ENCODE measurements at regions not wholly inside any gene's neighbourhood (a gene's known extent, or its start where the extent isn't known, plus 50 kb on each side); places are given as distances from the start of the nearest gene placed in this dataset.

DNA sequence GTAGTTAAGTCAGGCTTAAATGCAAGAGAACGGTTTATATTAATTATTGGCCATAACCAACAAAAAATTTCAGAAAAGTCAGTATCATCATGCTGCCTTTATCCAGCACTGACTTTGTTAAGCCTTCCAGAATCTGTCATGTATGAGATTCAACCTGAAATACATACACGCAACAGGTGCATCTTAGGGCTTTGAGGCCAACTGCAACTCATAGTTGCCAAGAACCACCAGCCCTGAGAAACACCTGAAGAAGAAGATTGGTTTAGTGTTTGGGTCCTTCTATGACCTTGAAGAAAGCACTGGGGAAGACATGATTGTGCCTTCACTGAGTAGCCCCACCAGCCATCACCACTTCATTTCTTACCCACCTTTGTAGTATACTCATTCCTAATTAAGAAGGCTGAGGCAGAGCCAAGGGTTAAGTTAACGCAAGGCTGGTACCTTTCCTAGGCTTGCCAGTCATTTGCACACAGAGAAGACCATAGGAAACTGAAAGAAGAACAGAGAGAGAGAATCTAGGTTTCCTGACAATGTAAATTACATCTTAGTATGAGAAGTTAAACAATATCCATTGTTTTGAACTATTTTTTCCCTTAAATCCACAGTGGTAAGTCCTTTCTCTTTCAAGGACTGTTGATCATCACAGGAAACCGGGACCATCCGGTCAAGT, 200.1 kb upstream of the PRKCQ start:
- no peaks in the 10 kb centered on the region for H3K36me3 ChIP-seq
- H3K4me3 ChIP-seq: no peak overlapping the region
- no peaks in the 10 kb centered on the region for H3K4me1 ChIP-seq
- intact Hi-C loops (cut with DNase I; ENCODE audit: low total_unique reads): no loop called here
- H3K27me3 ChIP-seq: no peaks in the 10 kb centered on the region
- no peaks in the 10 kb centered on the region for H3K9me3 ChIP-seq
- no peak for DNase-seq
- no peak overlapping the region for H3K27ac ChIP-seq
- TF ChIP-seq, protein P1, sequence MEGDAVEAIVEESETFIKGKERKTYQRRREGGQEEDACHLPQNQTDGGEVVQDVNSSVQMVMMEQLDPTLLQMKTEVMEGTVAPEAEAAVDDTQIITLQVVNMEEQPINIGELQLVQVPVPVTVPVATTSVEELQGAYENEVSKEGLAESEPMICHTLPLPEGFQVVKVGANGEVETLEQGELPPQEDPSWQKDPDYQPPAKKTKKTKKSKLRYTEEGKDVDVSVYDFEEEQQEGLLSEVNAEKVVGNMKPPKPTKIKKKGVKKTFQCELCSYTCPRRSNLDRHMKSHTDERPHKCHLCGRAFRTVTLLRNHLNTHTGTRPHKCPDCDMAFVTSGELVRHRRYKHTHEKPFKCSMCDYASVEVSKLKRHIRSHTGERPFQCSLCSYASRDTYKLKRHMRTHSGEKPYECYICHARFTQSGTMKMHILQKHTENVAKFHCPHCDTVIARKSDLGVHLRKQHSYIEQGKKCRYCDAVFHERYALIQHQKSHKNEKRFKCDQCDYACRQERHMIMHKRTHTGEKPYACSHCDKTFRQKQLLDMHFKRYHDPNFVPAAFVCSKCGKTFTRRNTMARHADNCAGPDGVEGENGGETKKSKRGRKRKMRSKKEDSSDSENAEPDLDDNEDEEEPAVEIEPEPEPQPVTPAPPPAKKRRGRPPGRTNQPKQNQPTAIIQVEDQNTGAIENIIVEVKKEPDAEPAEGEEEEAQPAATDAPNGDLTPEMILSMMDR (IDR thresholded peaks at IDR 0.05): no peak
- TF ChIP-seq POLR2A (IDR thresholded peaks at IDR 0.05): no peak

DNA sequence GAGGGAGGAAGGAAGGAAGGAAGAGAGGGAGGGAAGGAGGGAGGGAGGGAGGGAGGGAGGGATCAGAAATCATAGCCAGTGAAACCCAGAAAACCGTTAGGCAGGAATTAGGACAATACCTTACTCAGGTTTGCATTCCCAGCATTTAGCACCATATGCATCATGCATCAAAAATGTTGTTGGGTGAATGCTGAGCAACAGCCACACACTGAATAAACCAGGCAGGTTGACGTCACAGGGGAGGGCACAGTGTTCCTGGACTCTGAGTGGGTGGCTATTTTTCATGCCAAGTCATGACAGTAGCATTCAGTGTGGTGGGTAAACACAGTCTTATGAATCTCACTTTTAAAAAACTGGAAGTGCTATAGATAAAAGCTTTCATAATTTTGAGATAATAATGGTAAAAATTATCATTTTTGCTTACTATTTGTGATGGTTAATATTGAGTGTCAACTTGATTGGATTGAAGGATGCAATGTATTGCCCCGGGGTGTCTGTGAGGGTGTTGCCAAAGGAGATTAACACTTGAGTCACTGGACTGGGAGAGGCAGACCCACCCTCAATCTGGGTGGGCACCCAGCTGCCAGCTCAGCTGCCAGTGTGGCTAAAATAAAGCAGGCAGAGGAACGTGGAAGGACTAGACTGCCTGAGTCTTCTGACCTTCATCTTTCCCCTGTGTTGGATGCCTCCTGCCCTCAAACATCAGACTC, 199.1 kb upstream of the PRKCQ start:
- TF ChIP-seq POLR2A (IDR thresholded peaks at IDR 0.05): no peak
- TF ChIP-seq, protein P1 (IDR thresholded peaks at IDR 0.05): no peak
- intact Hi-C loops (cut with DNase I; ENCODE audit: low total_unique reads): no loop called here
- Histone ChIP-seq H3K36me3 (no peaks in the 10 kb centered on the region), H3K4me3 (no peak overlapping the region), H3K27ac (no peak overlapping the region), H3K27me3 (no peaks in the 10 kb centered on the region), H3K4me1 (no peaks in the 10 kb centered on the region), H3K9me3 (no peaks in the 10 kb centered on the region)
- DNase-seq: peak; percentile 31 to 32

DNA sequence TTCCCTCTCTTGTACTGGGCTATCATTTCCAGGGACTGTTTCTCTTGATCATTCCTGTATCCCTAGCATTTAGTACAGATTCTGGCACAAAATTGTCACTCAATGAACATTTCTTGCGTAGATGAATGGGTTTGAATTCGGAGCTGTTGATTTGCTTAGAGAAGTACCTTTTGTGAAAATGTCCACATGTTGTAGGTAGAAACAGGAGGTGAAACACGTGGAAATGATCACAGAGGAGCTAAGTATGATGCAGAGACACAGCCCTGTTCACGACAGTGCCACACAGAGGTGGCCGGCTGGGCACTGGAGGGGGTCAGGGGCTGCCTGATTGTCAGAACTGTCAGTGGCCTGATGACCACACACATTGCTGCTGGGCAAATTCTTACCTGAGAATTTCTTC, 196.1 kb upstream of the PRKCQ start:
- Histone ChIP-seq H3K4me3 (no peak overlapping the region), H3K36me3 (no peaks in the 10 kb centered on the region), H3K4me1 (no peaks in the 10 kb centered on the region), H3K9me3 (no peaks in the 10 kb centered on the region), H3K27ac (no peak overlapping the region), H3K27me3 (no peaks in the 10 kb centered on the region)
- TF ChIP-seq POLR2A (IDR thresholded peaks at IDR 0.05): no peak
- TF ChIP-seq, protein P1 (IDR thresholded peaks at IDR 0.05): no peak
- intact Hi-C loops (cut with DNase I; ENCODE audit: low total_unique reads): no loop called here
- no peak for DNase-seq

DNA sequence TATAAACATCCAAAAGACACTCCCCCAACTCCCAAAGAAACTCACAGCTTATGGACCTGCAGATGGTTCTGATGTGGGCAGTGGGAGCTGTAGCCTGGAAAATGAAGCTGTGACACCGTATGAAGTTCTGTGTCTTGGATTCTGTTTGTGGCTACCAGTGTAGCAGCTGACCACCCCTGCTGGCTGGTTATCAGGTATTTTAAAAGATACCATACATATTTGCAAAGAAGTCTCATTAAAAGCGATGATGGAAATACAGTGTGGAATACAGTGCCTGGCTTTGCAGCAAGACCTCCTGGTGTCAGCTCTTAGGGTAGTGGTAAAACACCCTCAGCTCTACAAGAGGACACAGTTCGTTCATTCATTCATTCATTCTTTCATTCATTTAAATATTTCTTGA, 194.3 kb upstream of the PRKCQ start:
- intact Hi-C loops (cut with DNase I; ENCODE audit: low total_unique reads): no loop called here

DNA sequence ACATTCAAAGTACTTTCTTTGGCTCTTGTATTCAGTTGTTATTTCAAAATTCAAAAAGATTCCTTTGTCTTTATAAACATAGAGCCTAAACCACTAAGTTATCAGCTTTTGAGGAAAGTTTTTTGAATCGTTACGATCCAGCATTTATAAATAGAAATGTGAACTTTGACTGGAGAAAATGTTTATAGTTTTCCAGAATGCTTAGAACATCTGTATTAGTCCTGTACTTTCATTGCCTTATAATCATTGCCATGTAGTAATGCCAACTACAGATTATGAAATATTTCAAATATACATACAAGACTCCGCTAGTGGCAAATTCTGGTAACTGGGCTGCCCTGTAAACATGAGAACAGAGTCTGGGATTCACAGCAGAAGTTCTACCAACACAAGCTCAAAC, 191.3 kb upstream of the PRKCQ start:
- Histone ChIP-seq H3K4me3 (no peak overlapping the region), H3K27me3 (no peaks in the 10 kb centered on the region), H3K27ac (no peak overlapping the region), H3K9me3 (no peaks in the 10 kb centered on the region), H3K4me1 (no peaks in the 10 kb centered on the region), H3K36me3 (no peaks in the 10 kb centered on the region)
- intact Hi-C loops (cut with DNase I; ENCODE audit: low total_unique reads): no loop called here
- no peak for TF ChIP-seq POLR2A (IDR thresholded peaks at IDR 0.05)
- TF ChIP-seq, protein P1 (IDR thresholded peaks at IDR 0.05): no peak
- DNase-seq: no peak

More for the DNA sequence above, 194.3 kb upstream of the PRKCQ start:
- H3K27me3 ChIP-seq: no peaks in the 10 kb centered on the region
- no peaks in the 10 kb centered on the region for H3K9me3 ChIP-seq
- no peaks in the 10 kb centered on the region for H3K36me3 ChIP-seq
- H3K27ac ChIP-seq: no peak overlapping the region
- TF ChIP-seq, protein P1 (IDR thresholded peaks at IDR 0.05): no peak
- TF ChIP-seq POLR2A (IDR thresholded peaks at IDR 0.05): no peak
- no peak overlapping the region for H3K4me3 ChIP-seq
- no peaks in the 10 kb centered on the region for H3K4me1 ChIP-seq
- DNase-seq: no peak
